ENCODE measurements at regions not wholly inside any gene's neighbourhood (a gene's known extent, or its start where the extent isn't known, plus 50 kb on each side); places are given as distances from the start of the nearest gene placed in this dataset.

DNA sequence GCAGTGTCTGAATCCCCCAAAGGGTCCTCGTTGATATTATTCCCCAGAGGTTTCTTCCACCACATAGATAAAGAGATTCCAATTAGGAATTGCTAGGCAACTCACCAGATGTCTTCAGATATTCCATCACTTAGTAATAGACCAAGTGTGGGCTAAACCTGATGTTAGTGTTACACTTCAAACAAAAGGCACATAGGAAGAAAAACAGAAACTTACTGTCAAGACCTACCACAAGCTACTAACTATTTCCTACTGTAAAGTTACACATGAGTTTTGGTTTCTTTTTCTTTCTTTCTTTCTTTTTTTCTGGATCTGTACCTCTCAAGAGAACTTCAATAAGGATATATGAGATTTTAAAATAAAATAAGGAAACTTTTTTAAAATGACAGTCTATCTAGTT is 879.1 kb upstream of the NEGR1 start:
- no peak overlapping the region for H3K4me2 ChIP-seq
- Mint-ChIP-seq H3K4me1 (no peaks in the 10 kb centered on the region), H3K36me3 (ENCODE audit: low read depth) (no peaks in the 10 kb centered on the region), H3K9me3 (no peaks in the 10 kb centered on the region), H3K27ac (no peak overlapping the region), H3K4me3 (no peak overlapping the region), H3K27me3 (ENCODE audit: insufficient read depth, low read depth, poor library complexity) (no peaks in the 10 kb centered on the region)
- no peaks in the 10 kb centered on the region for H4K20me1 ChIP-seq (replicated peaks; ENCODE audit: insufficient read depth)
- H3K27ac ChIP-seq (ENCODE audit: low read depth), result no peak overlapping the region
- no peaks in the 10 kb centered on the region for H3K9me2 ChIP-seq (ENCODE audit: insufficient read depth)
- no peak for DNase-seq (ENCODE audit: low spot score)
- no peaks in the 10 kb centered on the region for H3K4me1 ChIP-seq (ENCODE audit: insufficient read depth)
- no peak for ATAC-seq
- H3K4me3 ChIP-seq, result no peak overlapping the region
- H3F3A ChIP-seq (replicated peaks; ENCODE audit: low read depth), result no peaks in the 10 kb centered on the region
- H3K27me3 ChIP-seq (ENCODE audit: insufficient read depth), result no peaks in the 10 kb centered on the region
- TF ChIP-seq NANOG (IDR thresholded peaks at IDR 0.05; ENCODE audit: borderline replicate concordance) (no peak), EZH2 (IDR thresholded peaks at IDR 0.05; ENCODE audit: low read depth, unreplicated experiment) (no peak), STAT1 (IDR thresholded peaks at IDR 0.05; ENCODE audit: unreplicated experiment) (no peak), CREB1 (CRISPR knock-in tag; IDR thresholded peaks at IDR 0.05; ENCODE audit: low read depth) (no peak), JUNB (IDR thresholded peaks at IDR 0.05; ENCODE audit: unreplicated experiment) (no peak), EZH2phosphoT487 (IDR thresholded peaks at IDR 0.05; ENCODE audit: unreplicated experiment) (no peak), ZNF114 (CRISPR knock-in tag; IDR thresholded peaks at IDR 0.05) (no peak), POLR2AphosphoS5 (IDR thresholded peaks at IDR 0.05; ENCODE audit: low read depth) (no peak), ZNF331 (CRISPR knock-in tag; IDR thresholded peaks at IDR 0.05; ENCODE audit: low read depth) (no peak)
- TF ChIP-seq, protein P1, sequence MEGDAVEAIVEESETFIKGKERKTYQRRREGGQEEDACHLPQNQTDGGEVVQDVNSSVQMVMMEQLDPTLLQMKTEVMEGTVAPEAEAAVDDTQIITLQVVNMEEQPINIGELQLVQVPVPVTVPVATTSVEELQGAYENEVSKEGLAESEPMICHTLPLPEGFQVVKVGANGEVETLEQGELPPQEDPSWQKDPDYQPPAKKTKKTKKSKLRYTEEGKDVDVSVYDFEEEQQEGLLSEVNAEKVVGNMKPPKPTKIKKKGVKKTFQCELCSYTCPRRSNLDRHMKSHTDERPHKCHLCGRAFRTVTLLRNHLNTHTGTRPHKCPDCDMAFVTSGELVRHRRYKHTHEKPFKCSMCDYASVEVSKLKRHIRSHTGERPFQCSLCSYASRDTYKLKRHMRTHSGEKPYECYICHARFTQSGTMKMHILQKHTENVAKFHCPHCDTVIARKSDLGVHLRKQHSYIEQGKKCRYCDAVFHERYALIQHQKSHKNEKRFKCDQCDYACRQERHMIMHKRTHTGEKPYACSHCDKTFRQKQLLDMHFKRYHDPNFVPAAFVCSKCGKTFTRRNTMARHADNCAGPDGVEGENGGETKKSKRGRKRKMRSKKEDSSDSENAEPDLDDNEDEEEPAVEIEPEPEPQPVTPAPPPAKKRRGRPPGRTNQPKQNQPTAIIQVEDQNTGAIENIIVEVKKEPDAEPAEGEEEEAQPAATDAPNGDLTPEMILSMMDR (conservative IDR thresholded peaks at IDR 0.05; ENCODE audit: low read depth in 2 of 2), result no peak
- TF ChIP-seq, protein P2, sequence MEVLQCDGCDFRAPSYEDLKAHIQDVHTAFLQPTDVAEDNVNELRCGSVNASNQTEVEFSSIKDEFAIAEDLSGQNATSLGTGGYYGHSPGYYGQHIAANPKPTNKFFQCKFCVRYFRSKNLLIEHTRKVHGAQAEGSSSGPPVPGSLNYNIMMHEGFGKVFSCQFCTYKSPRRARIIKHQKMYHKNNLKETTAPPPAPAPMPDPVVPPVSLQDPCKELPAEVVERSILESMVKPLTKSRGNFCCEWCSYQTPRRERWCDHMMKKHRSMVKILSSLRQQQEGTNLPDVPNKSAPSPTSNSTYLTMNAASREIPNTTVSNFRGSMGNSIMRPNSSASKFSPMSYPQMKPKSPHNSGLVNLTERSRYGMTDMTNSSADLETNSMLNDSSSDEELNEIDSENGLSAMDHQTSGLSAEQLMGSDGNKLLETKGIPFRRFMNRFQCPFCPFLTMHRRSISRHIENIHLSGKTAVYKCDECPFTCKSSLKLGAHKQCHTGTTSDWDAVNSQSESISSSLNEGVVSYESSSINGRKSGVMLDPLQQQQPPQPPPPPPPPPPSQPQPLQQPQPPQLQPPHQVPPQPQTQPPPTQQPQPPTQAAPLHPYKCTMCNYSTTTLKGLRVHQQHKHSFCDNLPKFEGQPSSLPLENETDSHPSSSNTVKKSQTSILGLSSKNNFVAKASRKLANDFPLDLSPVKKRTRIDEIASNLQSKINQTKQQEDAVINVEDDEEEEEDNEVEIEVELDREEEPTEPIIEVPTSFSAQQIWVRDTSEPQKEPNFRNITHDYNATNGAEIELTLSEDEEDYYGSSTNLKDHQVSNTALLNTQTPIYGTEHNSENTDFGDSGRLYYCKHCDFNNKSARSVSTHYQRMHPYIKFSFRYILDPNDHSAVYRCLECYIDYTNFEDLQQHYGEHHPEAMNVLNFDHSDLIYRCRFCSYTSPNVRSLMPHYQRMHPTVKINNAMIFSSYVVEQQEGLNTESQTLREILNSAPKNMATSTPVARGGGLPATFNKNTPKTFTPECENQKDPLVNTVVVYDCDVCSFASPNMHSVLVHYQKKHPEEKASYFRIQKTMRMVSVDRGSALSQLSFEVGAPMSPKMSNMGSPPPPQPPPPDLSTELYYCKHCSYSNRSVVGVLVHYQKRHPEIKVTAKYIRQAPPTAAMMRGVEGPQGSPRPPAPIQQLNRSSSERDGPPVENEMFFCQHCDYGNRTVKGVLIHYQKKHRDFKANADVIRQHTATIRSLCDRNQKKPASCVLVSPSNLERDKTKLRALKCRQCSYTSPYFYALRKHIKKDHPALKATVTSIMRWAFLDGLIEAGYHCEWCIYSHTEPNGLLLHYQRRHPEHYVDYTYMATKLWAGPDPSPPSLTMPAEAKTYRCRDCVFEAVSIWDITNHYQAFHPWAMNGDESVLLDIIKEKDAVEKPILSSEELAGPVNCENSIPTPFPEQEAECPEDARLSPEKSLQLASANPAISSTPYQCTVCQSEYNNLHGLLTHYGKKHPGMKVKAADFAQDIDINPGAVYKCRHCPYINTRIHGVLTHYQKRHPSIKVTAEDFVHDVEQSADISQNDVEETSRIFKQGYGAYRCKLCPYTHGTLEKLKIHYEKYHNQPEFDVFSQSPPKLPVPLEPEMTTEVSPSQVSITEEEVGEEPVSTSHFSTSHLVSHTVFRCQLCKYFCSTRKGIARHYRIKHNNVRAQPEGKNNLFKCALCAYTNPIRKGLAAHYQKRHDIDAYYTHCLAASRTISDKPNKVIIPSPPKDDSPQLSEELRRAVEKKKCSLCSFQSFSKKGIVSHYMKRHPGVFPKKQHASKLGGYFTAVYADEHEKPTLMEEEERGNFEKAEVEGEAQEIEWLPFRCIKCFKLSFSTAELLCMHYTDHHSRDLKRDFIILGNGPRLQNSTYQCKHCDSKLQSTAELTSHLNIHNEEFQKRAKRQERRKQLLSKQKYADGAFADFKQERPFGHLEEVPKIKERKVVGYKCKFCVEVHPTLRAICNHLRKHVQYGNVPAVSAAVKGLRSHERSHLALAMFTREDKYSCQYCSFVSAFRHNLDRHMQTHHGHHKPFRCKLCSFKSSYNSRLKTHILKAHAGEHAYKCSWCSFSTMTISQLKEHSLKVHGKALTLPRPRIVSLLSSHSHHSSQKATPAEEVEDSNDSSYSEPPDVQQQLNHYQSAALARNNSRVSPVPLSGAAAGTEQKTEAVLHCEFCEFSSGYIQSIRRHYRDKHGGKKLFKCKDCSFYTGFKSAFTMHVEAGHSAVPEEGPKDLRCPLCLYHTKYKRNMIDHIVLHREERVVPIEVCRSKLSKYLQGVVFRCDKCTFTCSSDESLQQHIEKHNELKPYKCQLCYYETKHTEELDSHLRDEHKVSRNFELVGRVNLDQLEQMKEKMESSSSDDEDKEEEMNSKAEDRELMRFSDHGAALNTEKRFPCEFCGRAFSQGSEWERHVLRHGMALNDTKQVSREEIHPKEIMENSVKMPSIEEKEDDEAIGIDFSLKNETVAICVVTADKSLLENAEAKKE (CRISPR knock-in tag; IDR thresholded peaks at IDR 0.05), result no peak
- TF ChIP-seq, protein P3, sequence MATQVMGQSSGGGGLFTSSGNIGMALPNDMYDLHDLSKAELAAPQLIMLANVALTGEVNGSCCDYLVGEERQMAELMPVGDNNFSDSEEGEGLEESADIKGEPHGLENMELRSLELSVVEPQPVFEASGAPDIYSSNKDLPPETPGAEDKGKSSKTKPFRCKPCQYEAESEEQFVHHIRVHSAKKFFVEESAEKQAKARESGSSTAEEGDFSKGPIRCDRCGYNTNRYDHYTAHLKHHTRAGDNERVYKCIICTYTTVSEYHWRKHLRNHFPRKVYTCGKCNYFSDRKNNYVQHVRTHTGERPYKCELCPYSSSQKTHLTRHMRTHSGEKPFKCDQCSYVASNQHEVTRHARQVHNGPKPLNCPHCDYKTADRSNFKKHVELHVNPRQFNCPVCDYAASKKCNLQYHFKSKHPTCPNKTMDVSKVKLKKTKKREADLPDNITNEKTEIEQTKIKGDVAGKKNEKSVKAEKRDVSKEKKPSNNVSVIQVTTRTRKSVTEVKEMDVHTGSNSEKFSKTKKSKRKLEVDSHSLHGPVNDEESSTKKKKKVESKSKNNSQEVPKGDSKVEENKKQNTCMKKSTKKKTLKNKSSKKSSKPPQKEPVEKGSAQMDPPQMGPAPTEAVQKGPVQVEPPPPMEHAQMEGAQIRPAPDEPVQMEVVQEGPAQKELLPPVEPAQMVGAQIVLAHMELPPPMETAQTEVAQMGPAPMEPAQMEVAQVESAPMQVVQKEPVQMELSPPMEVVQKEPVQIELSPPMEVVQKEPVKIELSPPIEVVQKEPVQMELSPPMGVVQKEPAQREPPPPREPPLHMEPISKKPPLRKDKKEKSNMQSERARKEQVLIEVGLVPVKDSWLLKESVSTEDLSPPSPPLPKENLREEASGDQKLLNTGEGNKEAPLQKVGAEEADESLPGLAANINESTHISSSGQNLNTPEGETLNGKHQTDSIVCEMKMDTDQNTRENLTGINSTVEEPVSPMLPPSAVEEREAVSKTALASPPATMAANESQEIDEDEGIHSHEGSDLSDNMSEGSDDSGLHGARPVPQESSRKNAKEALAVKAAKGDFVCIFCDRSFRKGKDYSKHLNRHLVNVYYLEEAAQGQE (IDR thresholded peaks at IDR 0.05; ENCODE audit: unreplicated experiment), result no peak
- TF ChIP-seq, protein P4, sequence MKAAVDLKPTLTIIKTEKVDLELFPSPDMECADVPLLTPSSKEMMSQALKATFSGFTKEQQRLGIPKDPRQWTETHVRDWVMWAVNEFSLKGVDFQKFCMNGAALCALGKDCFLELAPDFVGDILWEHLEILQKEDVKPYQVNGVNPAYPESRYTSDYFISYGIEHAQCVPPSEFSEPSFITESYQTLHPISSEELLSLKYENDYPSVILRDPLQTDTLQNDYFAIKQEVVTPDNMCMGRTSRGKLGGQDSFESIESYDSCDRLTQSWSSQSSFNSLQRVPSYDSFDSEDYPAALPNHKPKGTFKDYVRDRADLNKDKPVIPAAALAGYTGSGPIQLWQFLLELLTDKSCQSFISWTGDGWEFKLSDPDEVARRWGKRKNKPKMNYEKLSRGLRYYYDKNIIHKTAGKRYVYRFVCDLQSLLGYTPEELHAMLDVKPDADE (IDR thresholded peaks at IDR 0.05), result no peak
- H3K36me3 ChIP-seq (ENCODE audit: insufficient read depth), result no peaks in the 10 kb centered on the region
- no peak overlapping the region for H2AFZ ChIP-seq
- H3K79me2 ChIP-seq (replicated peaks; ENCODE audit: insufficient read depth), result no peaks in the 10 kb centered on the region

Data from GM23338 (cell line).